ENCODE measurements at regions not wholly inside any gene's neighbourhood (a gene's known extent, or its start where the extent isn't known, plus 50 kb on each side); places are given as distances from the start of the nearest gene placed in this dataset.

- DNase-seq: no peak
Measured at GRCh38 chr13:73268306-73268705, 209.5 kb downstream of the KLF5 start.

GRCh38 chr13:73266640-73267180, 207.9 kb downstream of the KLF5 start:
- no peak for DNase-seq

- no peak for DNase-seq
Measured at GRCh38 chr13:73262862-73263627, 204.2 kb downstream of the KLF5 start.

GRCh38 chr13:73261739-73262216, 203.0 kb downstream of the KLF5 start:
- no peak for DNase-seq

GRCh38 chr13:73259061-73260017, 200.5 kb downstream of the KLF5 start:
- DNase-seq: no peak

- DNase-seq: no peak
Measured at GRCh38 chr13:73258406-73258805, 199.6 kb downstream of the KLF5 start.

GRCh38 chr13:73254827-73255226, 196.0 kb downstream of the KLF5 start:
- DNase-seq: no peak

- no peak for DNase-seq
Measured at GRCh38 chr13:73251626-73252265, 192.9 kb downstream of the KLF5 start.

- DNase-seq: no peak
Measured at GRCh38 chr13:73250061-73250460, 191.3 kb downstream of the KLF5 start.

GRCh38 chr13:73248711-73249580, 190.1 kb downstream of the KLF5 start:
- DNase-seq: no peak

GRCh38 chr13:73248154-73248553, 189.3 kb downstream of the KLF5 start:
- no peak for DNase-seq

GRCh38 chr13:73245246-73245645, 186.4 kb downstream of the KLF5 start:
- no peak for DNase-seq

GRCh38 chr13:73244467-73244866, 185.7 kb downstream of the KLF5 start:
- no peak for DNase-seq

- no peak for DNase-seq
Measured at GRCh38 chr13:73242515-73243015, 183.8 kb downstream of the KLF5 start.

- no peak for DNase-seq
Measured at GRCh38 chr13:73240193-73240592, 181.4 kb downstream of the KLF5 start.

GRCh38 chr13:73235385-73235784, 176.6 kb downstream of the KLF5 start:
- DNase-seq: no peak

GRCh38 chr13:73231471-73231870, 172.7 kb downstream of the KLF5 start:
- no peak for DNase-seq

- DNase-seq: no peak
Measured at GRCh38 chr13:73230716-73231115, 171.9 kb downstream of the KLF5 start.

GRCh38 chr13:73228546-73228945, 169.7 kb downstream of the KLF5 start:
- DNase-seq: no peak

- DNase-seq: no peak
Measured at GRCh38 chr13:73225990-73226389, 167.2 kb downstream of the KLF5 start.

- DNase-seq: no peak
Measured at GRCh38 chr13:73224703-73225102, 165.9 kb downstream of the KLF5 start.

- DNase-seq: no peak
Measured at GRCh38 chr13:73223372-73223781, 164.6 kb downstream of the KLF5 start.
